GM19452 (cell line): ENCODE measurements at regions not wholly inside any gene's neighbourhood (a gene's known extent, or its start where the extent isn't known, plus 50 kb on each side); places are given as distances from the start of the nearest gene placed in this dataset.
"Not testable (repeated sequence)": the region's sequence is repeated elsewhere in the genome, so short reads cannot be mapped to it uniquely, and the experiment has no call there.

ENCODE experiments used
- ATAC-seq: cut with Tn5 transposase; IDR thresholded peaks from one replicate; pipeline ENCODE4 v1.9.1; 2021; ENCODE audit not compliant: unreplicated experiment

GRCh38 chr4:33625748-33626147, 2618.6 kb downstream of the ARAP2 start:
- no peak for ATAC-seq

GRCh38 chr4:33626221-33626620, 2618.1 kb downstream of the ARAP2 start:
- ATAC-seq, result no peak

- ATAC-seq, result no peak
Observed at GRCh38 chr4:33628296-33628695, 2616.0 kb downstream of the ARAP2 start.

GRCh38 chr4:33649015-33649414, 2595.3 kb downstream of the ARAP2 start:
- ATAC-seq, result no peak

GRCh38 chr4:33649471-33649870, 2594.8 kb downstream of the ARAP2 start:
- ATAC-seq, result no peak

- ATAC-seq, result no peak
Observed at GRCh38 chr4:33650036-33650435, 2594.3 kb downstream of the ARAP2 start.

- no peak for ATAC-seq
Observed at GRCh38 chr4:33658971-33659370, 2585.3 kb downstream of the ARAP2 start.

GRCh38 chr4:33661636-33662035, 2582.7 kb downstream of the ARAP2 start:
- no peak for ATAC-seq

GRCh38 chr4:33685939-33686338, 2558.4 kb downstream of the ARAP2 start:
- no peak for ATAC-seq

- ATAC-seq, result no peak
Observed at GRCh38 chr4:33696041-33696440, 2548.3 kb downstream of the ARAP2 start.

GRCh38 chr4:33696586-33696985, 2547.7 kb downstream of the ARAP2 start:
- ATAC-seq, result no peak

GRCh38 chr4:33709247-33709646, 2535.1 kb downstream of the ARAP2 start:
- ATAC-seq, result no peak

GRCh38 chr4:33711826-33712225, 2532.5 kb downstream of the ARAP2 start:
- no peak for ATAC-seq

GRCh38 chr4:33714971-33715370, 2529.3 kb downstream of the ARAP2 start:
- ATAC-seq, result no peak

- no peak for ATAC-seq
Observed at GRCh38 chr4:33715841-33716395, 2528.4 kb downstream of the ARAP2 start.

GRCh38 chr4:33722254-33722653, 2522.1 kb downstream of the ARAP2 start:
- ATAC-seq, result no peak

GRCh38 chr4:33722800-33723516, 2521.4 kb downstream of the ARAP2 start:
- ATAC-seq, result no peak

- no peak for ATAC-seq
Observed at GRCh38 chr4:33724685-33725084, 2519.6 kb downstream of the ARAP2 start.

GRCh38 chr4:33725861-33726260, 2518.5 kb downstream of the ARAP2 start:
- ATAC-seq, result no peak

- ATAC-seq, result no peak
Observed at GRCh38 chr4:33737726-33738125, 2506.6 kb downstream of the ARAP2 start.

GRCh38 chr4:33739884-33740632, 2504.3 kb downstream of the ARAP2 start:
- ATAC-seq, result no peak

- ATAC-seq, result not testable (repeated sequence)
Observed at GRCh38 chr4:33740871-33741270, 2503.4 kb downstream of the ARAP2 start.
